ENCODE measurements at regions not wholly inside any gene's neighbourhood (a gene's known extent, or its start where the extent isn't known, plus 50 kb on each side); places are given as distances from the start of the nearest gene placed in this dataset.
A peak's percentile ranks its signal among the peaks of the same experiment; 100 is the strongest.

DNA sequence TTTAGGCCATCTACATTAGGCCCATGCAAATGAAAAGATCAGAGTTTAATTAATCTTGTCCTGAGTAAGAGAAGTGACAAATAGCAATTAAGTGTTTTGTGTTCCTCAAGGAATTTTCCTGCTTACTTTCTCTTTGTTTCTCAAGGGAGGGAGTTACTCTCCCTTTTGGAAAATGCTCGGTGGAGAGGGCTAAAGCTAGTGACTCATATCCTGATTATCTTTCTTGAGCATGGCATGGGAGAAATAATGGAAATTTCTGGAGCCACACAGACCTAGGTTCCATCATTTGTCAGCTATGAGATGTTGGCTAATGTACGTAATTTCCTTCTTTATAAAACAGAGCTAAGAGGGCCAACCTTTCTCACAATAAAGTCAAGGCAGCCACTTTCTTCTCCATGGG is 177.1 kb downstream of the ETAA1 start:
- TF ChIP-seq GLIS3 (CRISPR knock-in tag; IDR thresholded peaks at IDR 0.05), result no peak
- TF ChIP-seq, protein P1, sequence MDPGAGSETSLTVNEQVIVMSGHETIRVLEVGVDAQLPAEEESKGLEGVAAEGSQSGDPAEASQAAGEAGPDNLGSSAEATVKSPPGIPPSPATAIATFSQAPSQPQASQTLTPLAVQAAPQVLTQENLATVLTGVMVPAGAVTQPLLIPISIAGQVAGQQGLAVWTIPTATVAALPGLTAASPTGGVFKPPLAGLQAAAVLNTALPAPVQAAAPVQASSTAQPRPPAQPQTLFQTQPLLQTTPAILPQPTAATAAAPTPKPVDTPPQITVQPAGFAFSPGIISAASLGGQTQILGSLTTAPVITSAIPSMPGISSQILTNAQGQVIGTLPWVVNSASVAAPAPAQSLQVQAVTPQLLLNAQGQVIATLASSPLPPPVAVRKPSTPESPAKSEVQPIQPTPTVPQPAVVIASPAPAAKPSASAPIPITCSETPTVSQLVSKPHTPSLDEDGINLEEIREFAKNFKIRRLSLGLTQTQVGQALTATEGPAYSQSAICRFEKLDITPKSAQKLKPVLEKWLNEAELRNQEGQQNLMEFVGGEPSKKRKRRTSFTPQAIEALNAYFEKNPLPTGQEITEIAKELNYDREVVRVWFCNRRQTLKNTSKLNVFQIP (CRISPR knock-in tag; IDR thresholded peaks at IDR 0.05; ENCODE audit: borderline replicate concordance, low read depth), result no peak
- 0 out of 2 replicates have a peak, but pooled peaks have one; percentile 54 for TF ChIP-seq ZC3H10 (CRISPR knock-in tag; IDR thresholded peaks at IDR 0.05)
- no peak for TF ChIP-seq ARNTL (CRISPR knock-in tag; IDR thresholded peaks at IDR 0.05; ENCODE audit: borderline replicate concordance, low read depth)
- TF ChIP-seq ZFP30 (CRISPR knock-in tag; IDR thresholded peaks at IDR 0.05), result no peak
- TF ChIP-seq, protein P2, sequence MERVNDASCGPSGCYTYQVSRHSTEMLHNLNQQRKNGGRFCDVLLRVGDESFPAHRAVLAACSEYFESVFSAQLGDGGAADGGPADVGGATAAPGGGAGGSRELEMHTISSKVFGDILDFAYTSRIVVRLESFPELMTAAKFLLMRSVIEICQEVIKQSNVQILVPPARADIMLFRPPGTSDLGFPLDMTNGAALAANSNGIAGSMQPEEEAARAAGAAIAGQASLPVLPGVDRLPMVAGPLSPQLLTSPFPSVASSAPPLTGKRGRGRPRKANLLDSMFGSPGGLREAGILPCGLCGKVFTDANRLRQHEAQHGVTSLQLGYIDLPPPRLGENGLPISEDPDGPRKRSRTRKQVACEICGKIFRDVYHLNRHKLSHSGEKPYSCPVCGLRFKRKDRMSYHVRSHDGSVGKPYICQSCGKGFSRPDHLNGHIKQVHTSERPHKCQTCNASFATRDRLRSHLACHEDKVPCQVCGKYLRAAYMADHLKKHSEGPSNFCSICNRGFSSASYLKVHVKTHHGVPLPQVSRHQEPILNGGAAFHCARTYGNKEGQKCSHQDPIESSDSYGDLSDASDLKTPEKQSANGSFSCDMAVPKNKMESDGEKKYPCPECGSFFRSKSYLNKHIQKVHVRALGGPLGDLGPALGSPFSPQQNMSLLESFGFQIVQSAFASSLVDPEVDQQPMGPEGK (CRISPR knock-in tag; IDR thresholded peaks at IDR 0.05; ENCODE audit: borderline replicate concordance), result no peak
- TF ChIP-seq ESRRG (CRISPR knock-in tag; IDR thresholded peaks at IDR 0.05), result no peak
